ENCODE measurements at regions not wholly inside any gene's neighbourhood (a gene's known extent, or its start where the extent isn't known, plus 50 kb on each side); places are given as distances from the start of the nearest gene placed in this dataset.

DNA sequence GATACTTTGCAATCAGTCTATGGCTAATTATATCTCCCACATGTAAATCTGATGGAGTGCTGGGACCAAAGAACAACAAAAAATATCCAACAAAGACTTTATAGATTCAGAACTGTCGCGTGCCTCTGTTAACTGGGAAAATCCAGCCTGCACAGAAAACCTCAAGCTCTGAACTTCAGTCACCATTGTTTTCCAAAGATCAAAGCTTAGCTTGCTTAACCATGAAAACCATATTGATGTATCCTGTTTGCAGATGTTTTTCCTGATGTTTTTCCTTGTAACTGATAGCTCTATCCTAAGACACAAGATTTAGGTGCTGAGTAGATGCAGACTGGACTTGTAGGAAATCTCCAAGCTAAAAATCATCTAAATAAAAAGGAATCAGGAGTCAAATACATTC lies 163.7 kb downstream of the GXYLT1 start:
- TF ChIP-seq CTCF (IDR thresholded peaks at IDR 0.05 in 4 of 5, conservative IDR thresholded peaks at IDR 0.05 in 1 of 5) = no peak
- TF ChIP-seq POLR2A (IDR thresholded peaks at IDR 0.05) = no peak

Data from gastrocnemius medialis (tissue), 4 donors.